ENCODE measurements at regions not wholly inside any gene's neighbourhood (a gene's known extent, or its start where the extent isn't known, plus 50 kb on each side); places are given as distances from the start of the nearest gene placed in this dataset.

DNA sequence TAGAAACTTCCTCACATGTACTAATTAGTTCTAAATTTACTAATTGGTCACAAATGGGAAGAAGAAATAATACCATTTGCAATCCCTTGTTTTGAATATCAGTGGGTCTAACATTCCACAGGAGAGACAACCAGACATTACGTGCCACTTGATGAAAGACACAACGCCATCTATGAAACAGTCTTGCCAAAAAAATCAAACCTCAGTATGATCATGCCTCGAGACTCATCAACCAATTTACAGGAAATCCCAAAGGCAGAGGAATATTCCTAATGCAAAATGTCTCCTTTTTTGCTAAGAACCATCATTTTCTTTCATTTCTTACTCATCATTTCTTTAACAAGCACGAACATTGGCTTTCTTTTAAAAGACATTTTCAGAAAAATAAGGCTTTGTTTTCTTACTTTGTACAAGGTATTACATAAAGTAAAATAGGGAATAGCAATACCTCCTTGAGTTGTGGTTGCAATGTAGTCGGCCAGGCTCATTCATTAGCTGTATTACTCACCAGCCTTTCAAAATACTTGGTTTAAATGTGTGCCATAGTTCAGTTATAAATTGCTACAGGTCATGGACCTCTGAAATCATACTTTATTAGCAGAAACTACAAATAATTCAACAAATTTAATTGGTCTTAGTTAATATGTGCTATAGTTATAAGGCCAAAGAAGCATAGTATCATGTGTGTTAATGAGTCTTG lies 436.2 kb upstream of the FLRT2 start:
- no peak for DNase-seq (ENCODE audit: insufficient read length)
- TF ChIP-seq POLR2AphosphoS5 (IDR thresholded peaks at IDR 0.05; ENCODE audit: low read depth, low read length) (no peak), POLR2A (IDR thresholded peaks at IDR 0.05; ENCODE audit: low read depth, low read length) (no peak), TAF1 (IDR thresholded peaks at IDR 0.05; ENCODE audit: borderline replicate concordance, low read depth, low read length) (no peak)
- no peak for FAIRE-seq

DNA sequence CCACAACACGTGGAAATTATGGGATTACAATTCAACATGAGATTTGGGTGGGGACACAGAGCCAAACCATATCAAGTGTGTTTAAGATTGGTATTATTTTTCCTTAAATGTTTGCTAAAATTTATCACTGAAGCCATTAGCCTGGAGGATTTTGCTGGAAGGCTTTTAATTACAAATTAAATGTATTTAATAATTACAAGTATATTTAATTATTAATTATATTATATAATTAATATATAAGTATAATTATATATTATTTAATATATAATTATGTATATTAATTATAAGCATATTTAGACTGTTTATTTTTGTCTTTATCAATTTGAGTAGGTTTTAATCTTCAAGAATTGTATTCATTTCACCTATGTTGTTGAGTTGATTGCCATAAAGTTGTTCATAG lies 427.4 kb upstream of the FLRT2 start:
- no peak for FAIRE-seq
- TF ChIP-seq POLR2AphosphoS5 (IDR thresholded peaks at IDR 0.05; ENCODE audit: low read depth, low read length), result no peak
- DNase-seq (ENCODE audit: insufficient read length), result no peak

DNA sequence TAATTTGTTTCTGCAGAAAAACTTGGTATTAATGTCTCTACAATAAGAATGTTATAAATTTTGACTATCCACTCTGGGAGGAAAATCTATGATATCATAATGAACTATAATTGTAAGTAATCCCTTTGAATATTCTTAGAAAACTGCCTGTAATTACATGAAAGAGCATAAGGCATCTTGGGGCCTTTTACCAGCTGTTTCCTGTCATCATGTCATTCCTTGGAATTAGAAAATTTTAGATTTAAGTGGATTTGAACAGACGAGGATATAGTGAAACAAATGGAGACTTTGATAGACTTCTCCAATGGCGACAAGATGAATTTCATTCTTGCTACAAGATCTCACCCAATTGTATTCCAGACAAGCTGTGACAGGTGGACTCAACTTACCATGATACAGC lies 423.4 kb upstream of the FLRT2 start:
- no peak for DNase-seq (ENCODE audit: insufficient read length)
- FAIRE-seq, result no peak
- no peak for TF ChIP-seq TAF1 (IDR thresholded peaks at IDR 0.05; ENCODE audit: borderline replicate concordance, low read depth, low read length)
- TF ChIP-seq POLR2A (IDR thresholded peaks at IDR 0.05; ENCODE audit: low read depth, low read length), result no peak

DNA sequence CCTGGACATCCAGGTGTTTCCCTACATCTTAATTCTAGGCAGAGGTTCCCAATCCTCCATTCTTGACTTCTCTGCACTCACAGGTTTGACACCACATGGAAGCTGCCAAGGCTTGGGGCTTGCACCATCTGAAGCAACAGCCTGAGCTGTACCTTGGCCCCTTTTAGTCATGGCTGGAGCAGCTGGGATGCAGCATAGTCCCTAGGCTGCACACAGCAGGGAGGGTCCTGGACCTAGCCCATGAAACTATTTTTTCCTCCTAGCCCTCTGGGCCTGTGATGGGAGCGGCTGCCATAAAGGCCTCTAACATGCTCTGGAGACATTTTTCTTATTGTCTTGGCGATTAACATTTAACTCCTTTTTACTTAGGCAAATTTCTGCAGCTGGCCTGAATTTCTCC lies 417.2 kb upstream of the FLRT2 start:
- no peak for TF ChIP-seq POLR2A (IDR thresholded peaks at IDR 0.05; ENCODE audit: low read depth, low read length)
- no peak for TF ChIP-seq POLR2AphosphoS5 (IDR thresholded peaks at IDR 0.05; ENCODE audit: low read depth, low read length)
- no peak for TF ChIP-seq TAF1 (IDR thresholded peaks at IDR 0.05; ENCODE audit: borderline replicate concordance, low read depth, low read length)
- FAIRE-seq, result no peak
- DNase-seq (ENCODE audit: insufficient read length), result no peak

DNA sequence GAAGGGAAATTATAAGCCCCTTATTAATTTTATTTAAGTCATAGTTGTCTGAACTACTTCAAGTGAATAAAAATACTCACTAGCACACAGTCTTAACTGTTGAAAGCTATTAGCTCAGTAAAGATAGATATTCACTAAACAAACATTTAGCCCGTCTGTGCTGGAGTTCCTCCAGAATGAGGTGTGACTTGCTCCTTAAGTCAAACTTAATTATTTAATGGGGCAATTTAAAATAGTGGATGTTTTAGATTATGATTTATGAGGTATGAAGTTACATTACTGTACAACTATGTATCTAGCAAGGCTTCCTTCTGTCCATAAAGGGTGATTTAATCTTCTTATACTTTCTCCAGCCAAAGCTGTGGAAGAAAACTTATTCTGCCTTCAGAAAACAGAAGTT lies 414.0 kb upstream of the FLRT2 start:
- DNase-seq (ENCODE audit: insufficient read length) (no peak), FAIRE-seq (no peak)
- TF ChIP-seq TAF1 (IDR thresholded peaks at IDR 0.05; ENCODE audit: borderline replicate concordance, low read depth, low read length) (no peak), POLR2A (IDR thresholded peaks at IDR 0.05; ENCODE audit: low read depth, low read length) (no peak), POLR2AphosphoS5 (IDR thresholded peaks at IDR 0.05; ENCODE audit: low read depth, low read length) (no peak)

DNA sequence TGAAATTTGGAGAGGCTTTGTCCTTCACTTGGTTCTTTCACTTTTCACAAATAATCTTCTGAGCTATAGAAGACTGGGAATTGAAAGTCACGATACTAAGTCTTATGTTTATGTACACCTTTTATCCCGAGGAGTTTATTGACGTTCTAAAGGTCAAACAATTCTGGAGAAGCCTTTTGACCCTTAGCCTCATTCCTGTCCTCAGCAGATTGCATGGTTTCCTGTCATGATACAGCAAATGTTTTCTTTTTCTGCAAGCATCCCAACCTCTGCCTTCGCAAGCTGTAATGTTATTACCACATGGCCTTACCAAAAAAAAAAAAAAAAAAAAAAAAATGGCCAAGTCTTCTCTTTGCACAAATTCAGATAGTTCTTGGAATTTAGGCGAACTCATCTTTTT lies 411.7 kb upstream of the FLRT2 start:
- DNase-seq (ENCODE audit: insufficient read length), result no peak
- TF ChIP-seq POLR2AphosphoS5 (IDR thresholded peaks at IDR 0.05; ENCODE audit: low read depth, low read length) (no peak), TAF1 (IDR thresholded peaks at IDR 0.05; ENCODE audit: borderline replicate concordance, low read depth, low read length) (no peak), POLR2A (IDR thresholded peaks at IDR 0.05; ENCODE audit: low read depth, low read length) (no peak)
- no peak for FAIRE-seq

DNA sequence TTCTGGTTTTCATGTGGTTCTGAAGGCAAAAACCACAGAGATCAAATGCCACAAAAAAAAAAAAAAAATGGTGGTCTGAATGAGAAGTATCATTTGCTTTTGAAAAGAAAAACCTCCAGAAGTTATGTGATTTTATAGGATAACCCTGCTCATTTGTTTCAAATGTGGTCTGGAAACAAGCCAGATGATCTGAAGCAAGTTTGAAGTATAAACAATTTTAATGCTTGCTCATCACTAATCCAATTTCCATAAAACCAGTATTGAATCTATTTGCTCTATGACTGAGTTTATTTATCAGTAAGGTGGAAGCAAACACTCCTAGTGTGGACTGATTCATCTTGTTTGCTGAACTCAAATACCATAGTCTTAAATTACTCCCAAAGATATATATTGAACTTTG lies 407.3 kb upstream of the FLRT2 start:
- no peak for FAIRE-seq
- TF ChIP-seq TAF1 (IDR thresholded peaks at IDR 0.05; ENCODE audit: borderline replicate concordance, low read depth, low read length) (no peak), POLR2A (IDR thresholded peaks at IDR 0.05; ENCODE audit: low read depth, low read length) (no peak), POLR2AphosphoS5 (IDR thresholded peaks at IDR 0.05; ENCODE audit: low read depth, low read length) (no peak)
- no peak for DNase-seq (ENCODE audit: insufficient read length)

DNA sequence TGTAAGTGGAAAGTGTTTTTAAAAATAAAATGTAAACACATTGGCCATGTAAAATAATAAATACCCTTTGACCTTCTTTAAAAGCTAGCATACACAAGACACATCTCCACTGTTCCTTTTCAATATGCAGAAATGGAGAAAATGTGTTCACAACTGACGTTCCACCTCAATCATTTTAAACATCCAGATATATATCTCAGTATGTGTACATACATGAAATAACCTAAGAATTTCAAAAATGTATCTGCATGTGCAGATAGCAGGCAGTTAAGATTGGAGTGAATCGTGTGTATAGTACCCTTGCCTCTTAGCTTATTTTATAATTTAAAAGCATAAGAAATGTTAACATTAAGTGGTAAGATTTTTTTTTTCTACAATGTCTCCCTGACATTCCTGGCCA lies 406.2 kb upstream of the FLRT2 start:
- DNase-seq (ENCODE audit: insufficient read length) (no peak), FAIRE-seq (no peak)
- TF ChIP-seq POLR2A (IDR thresholded peaks at IDR 0.05; ENCODE audit: low read depth, low read length), result no peak
- no peak for TF ChIP-seq POLR2AphosphoS5 (IDR thresholded peaks at IDR 0.05; ENCODE audit: low read depth, low read length)
- TF ChIP-seq TAF1 (IDR thresholded peaks at IDR 0.05; ENCODE audit: borderline replicate concordance, low read depth, low read length), result no peak

DNA sequence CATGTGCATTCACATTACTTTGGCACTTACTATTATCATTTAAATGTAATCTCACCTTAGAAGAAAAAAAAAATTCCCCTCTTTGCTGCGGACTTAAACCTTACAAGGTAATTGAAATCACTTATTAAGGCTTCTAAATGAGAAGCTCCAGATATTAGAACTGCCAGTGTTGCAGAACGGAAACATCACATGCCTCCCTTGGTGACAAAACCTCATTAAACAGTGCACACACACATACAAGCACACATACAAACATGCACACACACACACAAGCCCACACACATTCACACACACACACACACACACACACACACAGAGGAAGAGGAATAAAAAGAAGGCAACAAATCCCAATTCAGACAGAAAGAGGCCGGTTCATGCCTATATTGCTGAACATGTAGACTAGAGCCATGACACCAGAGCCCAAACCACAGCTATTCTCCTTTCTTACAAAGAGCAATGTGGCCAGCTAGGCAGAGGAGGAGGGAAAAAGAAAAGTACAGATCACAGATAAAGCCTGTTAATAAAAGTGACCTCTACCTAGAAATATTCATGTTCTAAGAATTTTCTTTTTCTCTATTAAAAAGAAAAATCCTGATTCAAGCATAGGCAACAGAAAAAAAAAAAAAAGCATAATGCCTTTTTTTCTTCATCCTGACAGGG lies 405.2 kb upstream of the FLRT2 start:
- TF ChIP-seq POLR2A (IDR thresholded peaks at IDR 0.05; ENCODE audit: low read depth, low read length) (no peak), TAF1 (IDR thresholded peaks at IDR 0.05; ENCODE audit: borderline replicate concordance, low read depth, low read length) (no peak), POLR2AphosphoS5 (IDR thresholded peaks at IDR 0.05; ENCODE audit: low read depth, low read length) (no peak)
- DNase-seq (ENCODE audit: insufficient read length) (no peak), FAIRE-seq (no peak)

DNA sequence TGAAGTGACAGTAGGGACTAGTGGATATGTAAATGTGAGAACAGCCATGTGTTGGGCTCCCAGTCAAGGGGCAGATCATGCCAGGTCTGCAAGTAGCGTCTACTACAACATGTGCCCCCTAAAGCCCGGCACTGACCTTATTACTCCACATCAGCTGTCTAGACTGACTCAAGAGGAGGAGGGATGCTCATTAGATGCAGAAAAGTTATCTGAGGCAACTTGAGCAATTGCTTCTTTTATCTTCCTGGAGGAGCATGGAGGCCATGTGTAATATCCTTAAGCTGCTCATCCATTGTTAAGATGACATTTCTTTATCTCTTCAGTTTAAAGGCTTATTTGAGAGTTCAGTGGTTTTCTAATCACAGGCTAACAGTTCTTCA lies 404.7 kb upstream of the FLRT2 start:
- FAIRE-seq (no peak), DNase-seq (ENCODE audit: insufficient read length) (no peak)
- TF ChIP-seq TAF1 (IDR thresholded peaks at IDR 0.05; ENCODE audit: borderline replicate concordance, low read depth, low read length) (no peak), POLR2AphosphoS5 (IDR thresholded peaks at IDR 0.05; ENCODE audit: low read depth, low read length) (no peak)

DNA sequence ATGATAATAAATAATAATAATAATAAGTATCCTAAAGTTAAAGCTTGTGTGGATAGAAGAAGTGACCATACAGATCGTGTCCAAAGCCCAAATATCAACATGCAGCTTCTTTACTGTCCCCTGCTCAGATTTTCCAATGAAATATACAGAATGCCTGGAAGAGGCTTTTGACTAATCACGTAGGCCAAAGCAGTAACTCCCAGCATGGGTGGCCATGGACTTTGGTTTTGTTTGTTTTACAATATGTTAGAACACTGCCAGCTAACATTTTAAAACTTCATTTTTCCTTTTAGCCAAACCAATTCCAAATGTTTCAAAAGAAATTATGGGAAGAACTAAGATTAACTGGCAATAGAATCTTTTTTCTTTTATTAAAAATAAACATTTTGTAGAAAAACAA lies 400.0 kb upstream of the FLRT2 start:
- TF ChIP-seq TAF1 (IDR thresholded peaks at IDR 0.05; ENCODE audit: borderline replicate concordance, low read depth, low read length) (no peak), POLR2AphosphoS5 (IDR thresholded peaks at IDR 0.05; ENCODE audit: low read depth, low read length) (no peak), POLR2A (IDR thresholded peaks at IDR 0.05; ENCODE audit: low read depth, low read length) (no peak)
- no peak for FAIRE-seq

DNA sequence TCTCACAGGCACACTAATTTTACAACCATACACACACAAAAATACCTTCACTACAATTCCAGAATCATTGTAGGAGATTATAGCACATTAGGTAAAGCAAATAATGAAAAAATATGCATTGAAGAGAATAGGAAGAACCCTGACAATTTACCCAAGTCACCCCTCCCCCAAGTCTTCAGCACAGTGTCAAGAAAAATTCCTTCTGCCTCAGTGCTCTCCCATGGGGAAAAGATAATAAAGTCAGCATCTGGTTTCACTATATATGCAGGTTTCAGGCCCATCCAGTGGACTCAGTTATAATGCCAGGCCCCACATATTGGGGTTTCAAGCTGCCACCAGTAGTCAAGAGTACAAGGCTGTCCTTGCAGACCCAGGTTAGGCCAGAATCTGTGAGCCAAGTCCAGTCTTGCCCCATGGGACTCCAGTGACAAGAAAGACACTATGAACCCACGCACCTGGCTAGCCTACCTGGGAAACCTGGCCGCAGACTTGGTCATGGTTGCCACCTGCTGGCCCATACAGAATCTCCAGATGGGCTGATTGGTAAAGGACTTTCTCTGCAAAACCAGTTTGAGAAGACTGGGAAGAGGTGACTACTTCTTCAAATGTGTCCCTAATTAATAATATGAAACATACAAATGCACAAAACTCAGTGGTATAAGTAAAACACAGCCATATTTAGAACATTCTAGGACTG lies 398.6 kb upstream of the FLRT2 start:
- no peak for TF ChIP-seq POLR2AphosphoS5 (IDR thresholded peaks at IDR 0.05; ENCODE audit: low read depth, low read length)
- no peak for TF ChIP-seq TAF1 (IDR thresholded peaks at IDR 0.05; ENCODE audit: borderline replicate concordance, low read depth, low read length)
- no peak for TF ChIP-seq POLR2A (IDR thresholded peaks at IDR 0.05; ENCODE audit: low read depth, low read length)
- FAIRE-seq (no peak), DNase-seq (ENCODE audit: insufficient read length) (no peak)

More for the DNA sequence above, 400.0 kb upstream of the FLRT2 start:
- DNase-seq (ENCODE audit: insufficient read length), result no peak
